HG03064 (cell line): ENCODE measurements at regions not wholly inside any gene's neighbourhood (a gene's known extent, or its start where the extent isn't known, plus 50 kb on each side); places are given as distances from the start of the nearest gene placed in this dataset.

Experiments used
- ATAC-seq: cut with Tn5 transposase; IDR thresholded peaks from one replicate; pipeline ENCODE4 v1.9.1; 2021; ENCODE audit warnings: low read depth; ENCODE audit not compliant: unreplicated experiment

DNA sequence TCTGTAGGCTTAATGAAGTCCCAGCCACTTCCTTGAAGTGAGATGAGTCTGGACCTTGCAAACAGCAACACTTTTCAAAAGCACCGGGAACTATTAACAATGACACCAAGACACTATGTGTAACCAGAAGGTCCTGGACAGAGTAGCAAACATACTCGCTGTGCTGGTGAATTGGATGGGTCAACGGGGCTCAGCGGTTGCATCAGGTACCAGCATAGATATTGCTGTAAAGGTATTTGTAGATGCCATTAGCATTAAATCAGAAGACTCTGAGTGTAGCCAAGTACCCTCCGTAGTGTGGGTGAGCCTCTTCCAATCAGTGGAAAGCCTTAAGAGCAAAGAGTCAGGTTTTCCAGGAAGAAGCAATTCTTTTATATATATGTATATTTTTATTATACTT is 140.5 kb downstream of the IRX2 start:
- ATAC-seq: no peak

DNA sequence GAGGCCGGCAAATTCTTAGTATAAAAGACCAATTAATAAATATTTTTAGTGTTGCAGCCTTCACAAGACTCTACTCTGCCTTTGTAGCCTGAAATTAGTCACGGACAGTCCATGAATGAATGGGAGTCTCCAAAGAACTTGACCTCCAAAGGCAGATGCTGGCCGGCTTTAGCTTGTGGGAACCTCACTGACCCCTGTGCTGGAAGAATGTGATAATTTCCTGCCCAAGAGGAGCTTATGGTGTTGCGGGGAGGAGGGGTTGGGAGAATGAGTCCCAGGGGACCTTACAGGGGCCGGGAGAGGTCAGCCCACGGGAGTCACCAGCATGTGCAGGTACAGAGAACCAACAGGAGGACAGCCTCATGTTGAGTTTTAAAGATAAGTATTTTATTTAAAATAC is 143.1 kb downstream of the IRX2 start:
- ATAC-seq: no peak

DNA sequence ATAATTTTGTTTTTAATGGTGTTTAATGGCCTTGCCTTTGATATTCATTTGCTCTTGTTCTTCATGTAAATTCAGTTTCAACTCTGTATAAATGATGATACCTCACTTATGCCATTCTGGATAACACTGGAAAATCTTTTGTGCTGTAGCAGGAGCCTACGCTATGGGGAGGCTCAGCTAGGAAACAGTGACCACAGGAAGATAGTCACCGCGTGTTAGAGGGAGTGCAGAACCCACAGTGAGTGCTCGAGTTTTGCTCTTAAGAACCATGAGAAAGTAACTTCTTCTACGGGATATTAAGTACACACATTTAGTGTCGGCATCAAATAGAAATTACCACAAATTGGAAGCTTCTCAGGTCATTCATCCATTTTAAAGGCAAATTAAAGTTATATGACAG is 143.9 kb downstream of the IRX2 start:
- no peak for ATAC-seq

DNA sequence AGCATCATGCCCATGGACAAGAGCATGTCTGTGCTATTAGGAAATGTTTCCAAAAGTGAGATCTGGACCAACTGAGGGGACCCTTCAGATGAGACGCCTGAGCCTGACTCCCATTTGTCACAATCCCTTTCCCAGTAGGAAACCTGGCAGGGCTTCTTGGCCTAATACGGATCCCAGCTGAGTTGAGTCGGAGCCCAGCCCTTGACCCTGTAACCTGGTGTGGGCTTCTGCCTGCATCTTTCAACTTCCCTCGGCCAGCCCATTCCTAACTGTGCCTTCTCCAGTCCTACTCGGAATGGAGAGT is 148.3 kb downstream of the IRX2 start:
- ATAC-seq: no peak

DNA sequence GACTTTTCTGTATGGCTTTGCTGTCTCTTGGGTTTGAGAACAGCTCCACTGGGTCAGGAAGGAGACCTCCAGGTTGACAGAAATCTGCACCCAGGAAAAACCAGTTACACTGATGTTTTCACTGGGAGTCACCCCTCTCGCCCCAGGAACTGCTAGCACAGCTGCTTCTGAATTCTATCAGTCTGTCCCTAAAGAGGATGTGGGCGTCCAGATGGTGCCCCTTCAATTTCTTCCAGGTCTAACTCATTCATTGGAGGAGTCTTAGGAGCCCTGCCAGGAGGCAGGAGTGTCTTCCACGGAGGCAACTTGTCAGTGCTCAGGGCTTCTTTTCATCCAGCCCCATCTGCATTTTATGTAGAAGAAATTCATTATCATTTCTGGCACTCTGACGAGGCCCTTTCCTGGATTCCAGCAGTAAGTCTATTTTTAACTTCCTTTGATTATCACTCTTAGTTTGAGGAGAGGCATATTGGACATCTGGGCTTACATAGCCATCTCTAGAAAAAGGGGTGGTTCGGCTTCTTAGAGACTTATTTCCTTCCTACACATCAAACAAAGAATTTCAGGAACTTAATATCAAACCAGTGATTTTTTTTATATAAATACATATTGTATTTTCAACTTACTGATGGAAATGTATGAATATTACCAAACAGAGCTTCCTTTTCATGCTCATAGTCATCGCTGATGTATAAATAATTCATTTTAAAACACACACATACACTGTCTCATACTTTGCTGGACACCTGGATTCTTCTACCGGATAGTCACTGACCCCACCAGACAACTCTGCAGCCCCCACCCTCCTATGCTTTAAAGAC is 148.8 kb downstream of the IRX2 start:
- ATAC-seq: no peak

DNA sequence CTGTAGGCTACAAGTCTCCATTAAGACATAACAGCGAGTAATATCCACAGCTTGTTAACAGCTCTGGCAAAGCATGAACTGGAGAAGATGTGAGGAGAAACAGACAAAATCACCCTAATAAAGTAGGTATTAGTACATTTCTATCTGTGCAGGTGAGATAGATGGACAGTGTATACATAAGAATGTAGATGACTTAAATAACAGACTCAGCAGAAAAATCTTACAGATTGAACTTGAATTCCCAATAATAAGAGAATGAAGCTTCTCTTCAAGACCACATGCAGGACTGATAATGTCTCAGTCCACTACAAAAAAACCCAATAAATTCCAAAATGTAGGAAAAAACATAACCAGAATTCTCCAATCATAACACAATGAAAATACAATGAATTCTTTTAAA is 153.0 kb downstream of the IRX2 start:
- no peak for ATAC-seq

DNA sequence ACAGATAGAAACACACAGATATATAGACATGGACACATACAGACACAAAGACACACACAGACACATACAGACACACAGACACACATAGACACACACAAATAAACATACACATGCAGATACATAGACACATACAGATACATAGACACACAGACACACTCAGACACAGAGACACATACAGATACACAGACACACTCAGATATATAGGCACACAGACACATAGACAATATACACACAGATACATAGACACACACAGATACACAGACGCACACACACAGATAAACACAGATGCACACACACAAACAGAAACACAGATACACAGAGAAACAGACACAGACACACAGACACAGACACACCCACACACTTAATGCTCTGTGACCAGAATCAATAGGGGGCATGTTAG is 156.8 kb downstream of the IRX2 start:
- no peak for ATAC-seq

DNA sequence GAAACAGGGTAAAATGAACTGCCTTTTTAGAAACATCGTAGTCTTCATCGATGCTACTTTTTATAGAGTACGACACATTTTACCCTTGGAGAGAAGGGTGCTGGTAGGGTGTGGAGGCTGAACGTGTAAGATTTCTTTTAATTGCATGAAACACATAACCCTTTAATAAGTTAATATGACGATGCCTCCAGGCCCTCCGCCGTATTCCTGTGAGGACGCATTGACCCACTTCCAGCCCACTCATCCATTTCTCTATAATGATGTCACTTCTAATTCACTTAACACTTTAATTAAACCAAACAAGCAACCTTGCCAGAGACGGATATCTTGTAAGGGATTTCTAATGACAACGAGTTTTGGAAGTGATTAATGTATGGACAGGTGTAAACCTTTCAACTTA is 158.7 kb downstream of the IRX2 start:
- ATAC-seq: no peak

DNA sequence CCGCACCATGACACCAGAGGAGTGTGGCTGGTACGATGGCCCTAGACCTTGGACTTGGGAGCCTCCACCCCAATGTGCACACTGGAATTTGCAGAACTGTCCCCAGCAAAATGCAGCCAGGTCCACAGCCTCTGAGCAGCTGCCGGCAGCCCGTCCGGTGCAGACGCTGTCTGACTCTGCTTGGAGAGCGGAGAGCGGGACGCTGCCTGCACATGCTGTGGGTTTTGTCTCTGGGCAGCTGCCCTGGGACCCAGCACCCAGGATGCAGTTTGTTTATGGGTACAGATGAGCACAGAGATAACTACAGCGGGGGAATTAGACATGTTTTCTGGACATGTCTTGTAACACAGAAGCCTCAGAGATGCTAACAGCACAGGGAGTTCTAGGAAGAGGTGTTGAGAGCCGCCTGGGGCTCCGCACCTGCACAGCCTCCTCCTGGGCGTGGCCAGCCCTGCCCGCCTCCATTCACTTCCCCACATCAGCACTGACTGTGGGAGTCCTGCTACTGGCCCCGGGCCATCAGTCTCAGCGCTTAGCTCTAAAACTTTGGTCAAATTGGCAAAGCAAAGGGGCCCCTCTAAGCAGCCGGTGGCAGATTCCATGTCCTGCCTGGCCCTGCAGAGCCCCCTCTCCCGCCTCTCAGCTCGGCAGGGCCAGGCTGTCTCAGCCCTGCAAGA is 159.6 kb downstream of the IRX2 start:
- ATAC-seq: no peak

DNA sequence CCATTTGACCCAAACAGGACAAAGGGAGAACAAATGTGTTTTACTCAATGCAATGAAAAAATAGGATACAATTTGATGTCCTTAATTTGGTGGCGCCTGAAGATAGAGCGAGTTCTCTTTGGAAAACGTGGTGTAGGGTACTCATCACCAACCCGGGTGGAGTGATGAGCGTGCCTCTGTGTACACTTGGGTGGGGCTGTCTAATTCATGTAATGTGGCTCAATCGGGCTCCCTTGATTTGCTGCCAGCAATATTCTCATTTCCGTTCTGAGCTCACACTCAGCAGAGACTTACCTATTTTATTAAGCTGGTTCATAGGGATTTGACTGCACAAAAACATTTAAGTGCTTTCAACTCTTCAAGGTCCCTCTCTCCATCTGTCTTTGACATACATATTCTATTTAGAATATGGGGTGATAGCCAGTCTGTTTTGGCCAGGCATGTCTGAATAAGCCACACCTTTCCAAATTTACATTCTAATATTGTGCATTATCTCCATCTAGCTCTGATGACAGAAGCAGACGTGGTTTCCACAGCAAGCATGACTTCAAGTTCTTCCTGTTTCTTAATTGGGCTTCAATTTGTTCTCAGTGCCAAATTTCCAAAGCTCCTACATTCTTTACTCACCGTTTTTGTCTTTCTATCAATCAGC is 162.5 kb downstream of the IRX2 start:
- no peak for ATAC-seq

DNA sequence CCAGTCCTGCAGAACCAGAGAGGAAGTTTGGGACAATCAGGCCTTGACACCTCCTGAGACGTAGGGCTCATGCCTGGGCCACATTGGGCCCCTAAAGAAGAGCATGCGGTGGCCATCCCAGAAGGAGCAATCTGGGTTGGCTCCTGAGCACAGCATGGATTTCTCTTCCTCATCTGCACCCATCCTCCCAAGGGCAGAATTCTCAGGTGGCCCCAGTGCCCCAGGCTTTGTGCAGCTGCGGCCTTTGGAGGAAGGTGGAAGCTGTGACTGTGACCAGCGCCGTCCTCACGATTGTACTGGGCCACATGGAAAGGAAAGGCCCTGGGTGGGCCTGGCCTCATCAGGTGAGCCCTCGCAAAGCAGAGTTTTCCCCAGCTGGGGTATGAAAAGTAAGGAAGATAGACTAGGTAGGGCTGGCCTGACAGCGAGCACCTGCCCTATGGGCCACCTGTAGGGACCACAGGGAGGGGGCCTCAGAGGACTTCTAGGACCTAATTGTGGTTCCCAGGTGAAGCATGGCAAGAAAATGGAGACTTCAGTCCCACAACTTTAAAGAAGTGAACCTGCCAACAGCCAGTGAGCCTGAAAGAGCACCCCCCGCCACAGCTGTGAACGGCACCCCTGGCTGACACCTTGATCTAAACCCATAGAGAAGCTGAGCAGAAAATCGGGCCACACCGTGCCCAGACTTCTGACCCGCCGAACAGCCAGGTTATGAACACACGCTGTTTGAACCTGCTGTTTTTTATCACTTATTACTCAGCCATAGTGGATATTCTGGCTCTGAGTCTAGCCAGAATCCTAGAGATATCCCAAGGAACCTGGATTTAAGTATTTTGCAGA is 164.1 kb downstream of the IRX2 start:
- no peak for ATAC-seq

DNA sequence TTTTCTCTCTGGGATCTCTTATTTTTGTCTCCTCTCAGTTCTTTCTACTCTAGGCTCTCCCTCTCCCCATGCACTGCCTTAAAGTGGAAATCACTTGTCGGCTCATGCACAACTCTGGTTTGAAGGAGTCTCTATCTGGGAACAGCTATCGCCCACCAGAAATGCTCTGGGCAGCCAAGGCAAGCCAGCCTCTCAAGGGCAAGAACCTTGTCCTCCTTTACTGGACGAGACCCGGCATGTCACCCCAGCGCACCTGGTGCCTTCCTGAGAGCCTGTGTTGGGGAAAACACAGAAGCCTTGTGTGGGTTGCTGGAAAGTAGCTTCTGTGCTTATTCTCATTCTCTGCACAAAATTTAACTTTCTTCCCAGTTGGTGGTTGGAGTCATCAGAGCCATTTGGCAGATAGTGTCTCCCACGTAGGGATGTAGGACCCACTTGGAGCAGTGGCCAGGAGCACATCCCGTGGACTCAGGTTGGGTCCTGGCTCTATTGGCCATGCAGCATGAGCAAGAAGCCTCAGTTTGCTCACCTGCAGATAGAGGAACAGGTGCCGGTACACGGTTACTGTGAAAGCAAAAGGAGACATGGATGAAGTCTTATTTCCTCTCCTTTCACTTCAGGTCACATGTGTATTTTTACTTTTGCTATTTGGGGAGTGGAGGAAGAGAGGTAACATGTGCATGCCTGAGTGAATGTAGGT is 165.3 kb downstream of the IRX2 start:
- no peak for ATAC-seq

DNA sequence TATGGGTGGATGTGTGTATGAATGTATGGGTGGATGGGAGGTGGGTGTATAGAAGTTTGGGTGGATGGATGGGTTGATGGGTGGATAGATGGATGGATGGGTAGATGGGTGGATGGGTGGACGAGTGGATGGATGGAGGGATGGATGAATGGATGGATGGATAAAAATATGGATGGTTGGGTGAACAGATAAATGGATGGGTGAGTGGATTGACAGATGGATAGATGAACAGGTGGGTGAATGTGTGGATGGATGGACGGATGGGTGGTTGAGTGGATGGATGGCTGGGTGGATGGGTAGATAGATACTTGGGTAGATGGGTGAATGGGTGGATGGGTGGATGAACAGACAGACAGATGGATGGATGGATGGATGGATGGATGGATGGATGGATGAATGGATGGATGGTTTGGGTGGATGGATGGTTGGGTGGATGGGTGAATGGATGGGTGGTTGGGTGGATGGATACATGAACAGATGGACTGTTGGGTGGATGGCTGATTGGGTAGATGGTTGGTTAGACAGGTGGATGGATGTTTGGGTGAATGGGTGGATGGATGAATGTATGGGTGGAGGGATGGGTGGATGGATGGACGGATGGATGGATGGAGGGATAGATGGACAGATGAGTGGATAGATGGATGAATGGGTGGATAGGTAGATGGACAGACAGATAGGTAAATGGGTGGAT is 166.8 kb downstream of the IRX2 start:
- ATAC-seq: no peak

DNA sequence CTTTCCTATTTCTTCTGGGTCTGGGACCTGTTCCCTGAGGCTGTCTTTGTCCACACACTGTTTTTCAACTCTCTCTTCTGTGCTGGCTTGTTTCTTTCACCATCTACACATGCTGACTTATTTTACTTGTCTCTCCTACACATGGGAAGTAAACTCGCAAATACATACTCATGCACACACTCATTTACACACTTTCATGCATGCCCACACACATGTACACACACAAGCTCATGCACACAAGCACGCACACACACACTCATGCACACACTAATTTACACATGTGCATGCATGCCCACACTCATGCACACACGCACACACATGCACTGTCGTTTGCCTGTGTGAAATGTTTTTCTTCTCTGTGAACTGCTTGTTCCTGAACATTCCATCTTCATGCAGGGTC is 169.0 kb downstream of the IRX2 start:
- ATAC-seq: no peak

DNA sequence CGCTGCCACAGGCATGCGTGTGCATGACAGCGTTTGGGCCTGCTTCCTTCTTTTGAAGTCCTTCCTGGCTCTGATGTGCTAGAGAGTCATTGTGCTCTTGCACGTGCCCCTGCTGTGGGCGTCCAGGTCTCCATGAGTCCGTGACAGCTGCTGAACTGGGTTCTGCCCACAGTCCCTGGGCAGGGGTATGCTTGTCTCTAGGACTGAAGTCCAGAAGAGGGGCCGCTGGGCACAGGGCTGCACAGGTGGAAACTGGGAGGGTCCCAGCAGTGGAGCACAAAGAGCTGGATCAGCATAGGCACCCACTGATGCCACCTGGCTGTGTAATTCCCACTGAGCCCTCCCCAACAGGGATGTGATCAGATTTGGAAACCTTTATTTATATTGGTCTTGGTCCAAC is 169.4 kb downstream of the IRX2 start:
- ATAC-seq: no peak

DNA sequence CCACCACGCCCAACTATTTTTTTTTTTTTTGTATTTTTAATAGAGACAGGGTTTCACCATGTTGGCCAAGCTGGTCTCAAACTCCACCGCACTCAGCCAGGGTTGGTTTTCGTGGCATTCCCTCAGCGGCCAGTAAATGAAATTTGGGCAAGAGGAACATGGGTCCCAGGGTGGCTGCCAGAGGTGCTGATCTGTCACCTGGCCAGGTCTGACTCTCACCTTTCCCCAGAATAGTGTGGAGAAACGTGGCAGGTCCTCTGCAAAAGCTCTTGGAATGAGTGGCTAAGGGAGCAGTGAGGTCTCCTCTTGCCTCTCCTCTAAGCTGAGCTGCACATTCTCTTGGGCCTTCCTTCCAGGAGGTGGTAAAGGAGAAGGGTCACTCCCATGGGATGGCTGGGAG is 170.1 kb downstream of the IRX2 start:
- no peak for ATAC-seq

DNA sequence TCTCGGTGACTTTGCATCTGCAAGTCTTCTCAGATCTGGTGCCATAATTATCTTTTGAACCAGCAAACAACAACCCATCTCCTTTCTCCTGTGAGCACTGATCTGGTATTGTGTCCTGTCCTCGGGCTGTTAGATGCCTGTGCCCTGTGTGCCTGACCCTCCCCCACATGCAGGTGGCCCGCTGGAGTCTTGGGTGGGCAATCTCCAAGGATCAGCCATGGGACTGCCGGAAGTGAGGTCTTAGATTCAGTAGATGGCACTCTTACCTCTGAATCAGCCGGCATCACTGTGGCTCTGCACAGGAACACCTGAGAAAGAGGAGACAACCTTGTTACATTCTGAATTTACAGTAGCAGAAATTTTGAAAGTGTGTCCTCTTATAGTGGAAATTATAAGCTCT is 172.4 kb downstream of the IRX2 start:
- no peak for ATAC-seq

DNA sequence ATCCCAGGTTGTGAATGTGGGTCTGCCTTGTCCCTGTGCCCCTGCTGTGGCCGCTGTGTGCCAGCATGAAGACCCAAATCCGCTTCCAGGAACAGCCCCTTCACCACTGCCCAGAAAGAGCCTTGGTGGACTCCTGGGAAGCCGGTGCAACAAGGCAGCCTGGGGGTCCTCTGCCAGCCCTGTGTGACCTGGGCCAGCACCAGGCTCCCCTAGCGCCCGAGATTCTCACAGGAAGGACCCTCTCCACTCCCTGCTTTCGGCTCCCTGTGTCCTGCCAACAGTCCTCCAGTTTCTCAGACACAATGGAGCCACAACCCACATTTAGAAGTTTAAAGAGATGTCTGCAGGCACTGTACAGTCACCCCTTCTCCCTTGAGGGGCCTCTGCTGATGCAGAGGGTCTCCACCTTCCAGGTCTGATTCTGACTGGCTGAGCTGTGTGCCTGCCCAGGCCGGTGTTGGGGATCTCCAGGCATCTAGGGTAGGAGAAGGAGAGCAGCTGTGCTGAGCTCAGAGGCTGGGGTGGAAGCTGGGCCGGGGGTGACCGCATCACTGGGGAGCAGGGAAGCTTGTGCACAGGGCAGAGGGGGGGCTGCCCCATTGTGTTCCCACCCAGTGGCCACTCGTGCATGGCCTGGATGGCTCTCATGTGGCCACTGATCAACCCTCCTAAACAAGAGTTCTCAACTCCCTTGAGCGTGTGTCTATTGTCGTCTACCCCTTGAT is 174.0 kb downstream of the IRX2 start:
- ATAC-seq: no peak

DNA sequence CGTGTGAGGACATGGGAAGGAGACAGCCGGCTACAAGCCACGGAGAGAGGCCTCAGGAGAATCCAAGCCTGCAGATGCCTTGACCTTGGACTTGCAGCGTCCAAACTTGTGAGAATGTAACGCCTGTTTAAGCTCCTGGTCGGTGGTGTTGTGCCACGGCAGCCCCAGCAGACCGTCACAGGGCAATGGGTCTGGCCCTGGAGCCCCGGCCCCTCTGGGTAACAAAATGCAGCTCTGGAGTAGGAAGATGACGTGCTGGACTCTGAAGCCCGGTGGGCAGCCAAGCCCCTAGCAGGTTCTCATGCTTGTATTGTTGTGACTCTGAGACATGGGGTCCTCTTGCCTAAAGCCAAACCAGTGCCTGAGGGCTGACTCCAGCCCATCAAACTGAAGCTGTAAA is 174.7 kb downstream of the IRX2 start:
- ATAC-seq: no peak
